ENCODE measurements at regions not wholly inside any gene's neighbourhood (a gene's known extent, or its start where the extent isn't known, plus 50 kb on each side); places are given as distances from the start of the nearest gene placed in this dataset.

DNA sequence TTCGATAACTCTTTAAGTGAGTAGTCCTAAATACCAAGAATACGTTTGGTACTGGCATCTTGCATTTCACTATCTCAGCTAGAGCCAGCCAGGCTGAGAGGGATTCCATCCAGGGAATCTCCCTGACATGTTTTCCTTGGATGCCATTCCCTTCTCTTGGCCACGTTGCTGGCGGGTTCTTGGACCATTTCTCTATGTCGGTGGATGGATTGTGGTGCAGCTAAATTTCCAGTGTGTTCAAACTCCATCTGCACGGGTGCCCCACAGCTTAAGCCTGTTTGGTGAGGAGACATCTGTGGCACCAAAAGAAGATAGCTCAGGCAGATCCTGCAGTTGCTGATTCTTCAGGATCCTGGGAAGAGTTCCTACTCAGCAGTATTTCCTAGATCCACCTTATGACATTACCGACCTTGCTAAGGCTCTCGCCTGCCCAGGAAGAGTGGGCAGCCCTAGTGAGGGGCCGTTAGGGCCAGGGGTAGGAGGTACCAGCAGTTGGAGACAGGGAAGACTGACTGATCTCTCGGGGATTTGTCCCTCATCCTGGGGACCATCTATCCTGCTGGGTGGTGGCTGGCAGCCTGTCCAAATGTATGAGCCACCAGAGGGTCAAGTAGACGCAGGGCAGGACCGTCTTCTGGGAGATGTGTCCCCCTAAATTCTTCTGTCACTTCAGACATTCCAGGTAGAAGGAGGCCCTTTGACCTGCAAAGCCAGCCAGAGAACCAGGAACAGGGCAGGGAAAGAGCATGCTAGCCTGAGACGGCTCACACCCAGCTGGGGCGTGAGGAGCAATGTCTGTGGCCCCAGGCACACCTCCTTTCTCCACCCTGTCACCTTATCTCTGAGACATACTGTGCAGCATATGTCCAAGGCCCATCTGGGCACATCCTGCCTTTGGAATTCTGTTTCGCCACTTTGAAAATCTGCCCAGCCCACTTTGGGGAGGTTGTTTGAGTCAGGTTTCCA lies 72.6 kb upstream of the CAPRIN2 start:
- no peak for DNase-seq (ENCODE audit: extremely low read depth, insufficient read length)
- Histone ChIP-seq H3K4me3 (replicated peaks; ENCODE audit: low read depth, low read length) (no peak overlapping the region), H3K36me3 (ENCODE audit: control insufficient read depth, insufficient read depth, low read length) (no peaks in the 10 kb centered on the region), H3K27me3 (replicated peaks; ENCODE audit: control insufficient read depth, insufficient read depth, low read length) (peaks cover 1% of the 10 kb centered on the region)
- no peak for TF ChIP-seq CTCF (IDR thresholded peaks at IDR 0.05; ENCODE audit: insufficient read depth, low read length, poor library complexity, severe bottlenecking)

DNA sequence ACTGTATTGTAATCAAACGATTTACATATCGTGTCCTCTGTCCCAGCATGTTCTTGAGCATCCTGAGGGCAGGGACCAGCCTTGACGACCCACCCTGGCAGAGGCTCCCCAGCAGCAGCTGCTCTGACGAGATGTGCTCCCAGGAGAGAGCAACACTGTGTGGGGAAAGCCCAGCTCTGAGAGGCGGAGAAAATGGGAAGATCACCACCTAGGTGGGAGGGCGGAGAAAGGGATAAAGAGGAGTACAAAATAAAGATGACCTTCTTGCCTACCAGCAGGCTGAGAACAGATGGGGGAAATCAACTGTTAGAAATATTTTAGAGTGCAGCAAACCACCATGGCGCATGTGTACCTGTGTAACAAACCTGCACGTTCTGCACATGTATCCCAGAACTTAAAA lies 71.5 kb upstream of the CAPRIN2 start:
- Histone ChIP-seq H3K27me3 (replicated peaks; ENCODE audit: control insufficient read depth, insufficient read depth, low read length) (peaks cover 1% of the 10 kb centered on the region), H3K36me3 (ENCODE audit: control insufficient read depth, insufficient read depth, low read length) (no peaks in the 10 kb centered on the region), H3K4me3 (replicated peaks; ENCODE audit: low read depth, low read length) (no peak overlapping the region)
- no peak for DNase-seq (ENCODE audit: extremely low read depth, insufficient read length)
- no peak for TF ChIP-seq CTCF (IDR thresholded peaks at IDR 0.05; ENCODE audit: insufficient read depth, low read length, poor library complexity, severe bottlenecking)

GRCh38 chr12:30825341-30825740 lies 70.6 kb upstream of the CAPRIN2 start:
- Histone ChIP-seq H3K36me3 (ENCODE audit: control insufficient read depth, insufficient read depth, low read length) (no peaks in the 10 kb centered on the region), H3K27me3 (replicated peaks; ENCODE audit: control insufficient read depth, insufficient read depth, low read length) (peaks cover 1% of the 10 kb centered on the region), H3K4me3 (replicated peaks; ENCODE audit: low read depth, low read length) (no peak overlapping the region)
- no peak for TF ChIP-seq CTCF (IDR thresholded peaks at IDR 0.05; ENCODE audit: insufficient read depth, low read length, poor library complexity, severe bottlenecking)
- no peak for DNase-seq (ENCODE audit: extremely low read depth, insufficient read length)

GRCh38 chr12:30824311-30824710 lies 69.6 kb upstream of the CAPRIN2 start:
- no peaks in the 10 kb centered on the region for H3K36me3 ChIP-seq (ENCODE audit: control insufficient read depth, insufficient read depth, low read length)
- peaks cover 1% of the 10 kb centered on the region for H3K27me3 ChIP-seq (replicated peaks; ENCODE audit: control insufficient read depth, insufficient read depth, low read length)
- no peak for TF ChIP-seq CTCF (IDR thresholded peaks at IDR 0.05; ENCODE audit: insufficient read depth, low read length, poor library complexity, severe bottlenecking)
- no peak for DNase-seq (ENCODE audit: extremely low read depth, insufficient read length)
- H3K4me3 ChIP-seq (replicated peaks; ENCODE audit: low read depth, low read length), result no peak overlapping the region

DNA sequence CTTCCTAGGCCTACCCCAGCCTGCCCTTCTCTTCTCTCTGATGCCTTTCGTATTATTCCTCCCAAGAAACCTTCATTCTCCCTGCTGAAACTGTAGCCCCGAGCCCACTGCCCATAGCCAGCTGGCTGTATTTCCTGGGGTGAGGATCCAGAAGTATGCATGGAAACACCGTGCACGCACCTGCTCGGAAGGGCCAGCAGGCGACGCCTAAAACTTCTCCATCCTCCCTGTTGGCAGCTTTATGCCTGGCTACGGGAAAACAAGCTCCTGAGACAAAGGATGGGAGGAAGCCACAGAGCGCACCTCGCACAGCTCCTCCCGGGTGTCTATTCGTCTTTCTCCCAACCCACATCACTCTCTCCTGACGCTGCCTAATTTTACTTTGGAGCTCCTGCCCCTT lies 69.0 kb upstream of the CAPRIN2 start:
- Histone ChIP-seq H3K27me3 (replicated peaks; ENCODE audit: control insufficient read depth, insufficient read depth, low read length) (peaks cover 1% of the 10 kb centered on the region; the same call in 1 of the 2 replicates), H3K4me3 (replicated peaks; ENCODE audit: low read depth, low read length) (no peak overlapping the region), H3K36me3 (ENCODE audit: control insufficient read depth, insufficient read depth, low read length) (no peaks in the 10 kb centered on the region)
- DNase-seq (ENCODE audit: extremely low read depth, insufficient read length), result no peak
- TF ChIP-seq CTCF (IDR thresholded peaks at IDR 0.05; ENCODE audit: insufficient read depth, low read length, poor library complexity, severe bottlenecking), result no peak
